Adrenal gland (tissue), 5 donors: ENCODE measurements at regions not wholly inside any gene's neighbourhood (a gene's known extent, or its start where the extent isn't known, plus 50 kb on each side); places are given as distances from the start of the nearest gene placed in this dataset.

Experiments used
- POLR2A ChIP-seq, 2 donors: fragments of 450-650 bp; IDR thresholded peaks; one replicate each; pipeline ENCODE4 v1.6.1; 2017; ENCODE audit warnings: antibody characterized with exemption in 2 of 2, mild to moderate bottlenecking in 2 of 2, moderate library complexity in 1 of 2
- TF ChIP-seq, protein P1 (sequence below), 6 experiments: fragments of 450-650 bp in 4 of 6; fragments of 200-600 bp in 2 of 6; sonication (generic) in 1 of 6; IDR thresholded peaks; 1 replicate in 5 of 6; 2 replicates in 1 of 6; pipeline versions ENCODE4 v1.5.1 to v1.8.0; 2016 to 2021; ENCODE audit warnings: antibody characterized with exemption in 6 of 6, mild to moderate bottlenecking in 2 of 6, moderate library complexity in 1 of 6
- donor health status: DM: no; HTN: no; CAD: no.

GRCh38 chr4:180706766-180707165 lies 1536.4 kb upstream of the TENM3 start:
- no peak for TF ChIP-seq POLR2A (IDR thresholded peaks at IDR 0.05)
- TF ChIP-seq, protein P1, sequence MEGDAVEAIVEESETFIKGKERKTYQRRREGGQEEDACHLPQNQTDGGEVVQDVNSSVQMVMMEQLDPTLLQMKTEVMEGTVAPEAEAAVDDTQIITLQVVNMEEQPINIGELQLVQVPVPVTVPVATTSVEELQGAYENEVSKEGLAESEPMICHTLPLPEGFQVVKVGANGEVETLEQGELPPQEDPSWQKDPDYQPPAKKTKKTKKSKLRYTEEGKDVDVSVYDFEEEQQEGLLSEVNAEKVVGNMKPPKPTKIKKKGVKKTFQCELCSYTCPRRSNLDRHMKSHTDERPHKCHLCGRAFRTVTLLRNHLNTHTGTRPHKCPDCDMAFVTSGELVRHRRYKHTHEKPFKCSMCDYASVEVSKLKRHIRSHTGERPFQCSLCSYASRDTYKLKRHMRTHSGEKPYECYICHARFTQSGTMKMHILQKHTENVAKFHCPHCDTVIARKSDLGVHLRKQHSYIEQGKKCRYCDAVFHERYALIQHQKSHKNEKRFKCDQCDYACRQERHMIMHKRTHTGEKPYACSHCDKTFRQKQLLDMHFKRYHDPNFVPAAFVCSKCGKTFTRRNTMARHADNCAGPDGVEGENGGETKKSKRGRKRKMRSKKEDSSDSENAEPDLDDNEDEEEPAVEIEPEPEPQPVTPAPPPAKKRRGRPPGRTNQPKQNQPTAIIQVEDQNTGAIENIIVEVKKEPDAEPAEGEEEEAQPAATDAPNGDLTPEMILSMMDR (IDR thresholded peaks at IDR 0.05): no peak
